ENCODE measurements at regions not wholly inside any gene's neighbourhood (a gene's known extent, or its start where the extent isn't known, plus 50 kb on each side); places are given as distances from the start of the nearest gene placed in this dataset.

DNA sequence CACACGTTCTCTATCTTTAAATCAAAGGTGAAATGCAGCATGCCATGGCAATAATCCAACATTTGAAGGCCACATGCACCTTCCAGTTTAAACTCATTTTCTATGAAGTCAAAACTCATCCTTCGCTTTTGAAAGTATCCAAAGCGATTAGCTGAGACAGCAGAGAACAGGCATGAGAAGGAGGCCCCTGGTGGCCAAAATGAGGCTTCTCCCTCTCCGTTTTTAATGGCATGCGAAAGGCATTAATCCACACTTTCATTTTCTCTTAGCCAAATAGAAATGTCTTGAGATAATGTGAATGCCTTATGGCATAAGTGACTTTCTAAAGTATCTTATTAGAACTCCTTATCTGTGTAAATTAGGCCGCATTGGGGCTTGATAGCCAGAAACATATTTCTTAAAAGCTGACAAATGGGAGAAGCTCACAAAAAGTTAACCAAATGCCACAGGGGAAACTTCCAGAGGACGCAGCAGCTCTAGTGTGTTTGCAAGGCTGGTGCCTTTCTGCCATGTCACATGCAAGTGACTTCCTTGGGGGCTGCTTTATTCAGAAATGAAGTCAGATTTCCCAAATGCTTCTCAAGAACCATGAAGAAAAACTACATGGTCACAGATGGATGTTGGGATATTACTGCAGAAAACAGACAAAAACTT is 1189.6 kb downstream of the SORCS1 start:
- in situ Hi-C loops (cut with HindIII; ENCODE audit: low pct_ligation_motif_present, low pct_unique_long_range_greater_than_20kb, low sequenced_read_pairs): no loop called here
- peak; percentile 49 for DNase-seq

DNA sequence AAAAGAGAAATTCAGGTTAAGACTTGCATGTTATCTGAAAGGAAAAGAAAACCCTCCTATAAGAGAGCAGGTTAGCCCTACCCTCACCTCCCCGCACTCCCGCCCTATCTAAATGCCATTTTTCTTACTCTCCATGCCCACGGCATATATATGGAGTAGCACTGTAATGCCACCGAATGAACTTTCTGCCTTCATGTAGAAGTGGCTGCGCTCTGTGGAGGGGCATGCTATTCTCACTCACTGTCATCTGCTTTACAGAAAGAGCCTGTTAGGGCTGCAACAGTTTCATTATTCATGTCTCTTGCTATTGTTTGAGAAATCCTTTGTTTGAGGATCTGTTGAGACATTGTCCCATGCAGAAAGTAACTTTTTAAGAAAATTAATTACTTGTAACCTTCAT is 1190.6 kb downstream of the SORCS1 start:
- in situ Hi-C loops (cut with HindIII; ENCODE audit: low pct_ligation_motif_present, low pct_unique_long_range_greater_than_20kb, low sequenced_read_pairs): no loop called here
- no peak for DNase-seq

DNA sequence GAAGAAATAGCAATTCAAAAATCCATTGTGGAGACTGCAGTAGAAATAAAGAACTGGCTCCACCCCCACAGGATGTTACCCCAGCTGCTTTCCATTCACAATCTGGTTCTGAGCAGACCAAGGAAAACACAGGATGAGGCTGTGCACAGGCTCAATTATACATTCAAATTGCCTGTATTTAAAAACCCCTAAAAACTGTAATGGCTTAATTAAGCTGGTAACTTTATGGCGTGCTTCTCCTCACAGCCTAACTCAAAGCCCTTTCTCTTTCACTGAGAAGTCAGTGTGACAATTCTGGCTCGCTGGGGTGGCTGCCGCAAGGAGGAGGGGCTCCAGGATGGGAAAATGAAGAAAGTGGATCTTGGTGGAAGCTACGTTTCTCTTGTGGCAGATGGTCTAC is 1191.1 kb downstream of the SORCS1 start:
- DNase-seq: no peak
- in situ Hi-C loops (cut with HindIII; ENCODE audit: low pct_ligation_motif_present, low pct_unique_long_range_greater_than_20kb, low sequenced_read_pairs): no loop called here

DNA sequence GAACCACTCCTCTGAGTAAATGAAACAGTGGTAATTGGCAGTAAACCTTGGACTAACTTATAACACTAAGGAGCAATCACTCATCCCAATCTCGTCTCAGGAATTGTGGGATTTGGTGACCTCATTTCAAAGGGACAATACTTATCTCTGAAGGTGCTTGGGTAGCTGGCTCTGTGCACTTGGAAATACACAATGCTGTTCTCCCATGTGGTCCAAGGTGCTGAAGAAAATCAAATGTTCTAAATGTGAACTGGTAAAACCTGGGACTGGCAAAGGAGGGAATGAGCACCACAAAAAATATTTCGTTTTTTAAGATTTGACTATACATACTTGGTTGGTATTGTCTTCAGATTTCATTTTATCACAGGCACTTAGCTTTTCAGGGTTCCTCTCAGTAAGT is 1193.0 kb downstream of the SORCS1 start:
- no peak for DNase-seq
- in situ Hi-C loops (cut with HindIII; ENCODE audit: low pct_ligation_motif_present, low pct_unique_long_range_greater_than_20kb, low sequenced_read_pairs): no loop called here

DNA sequence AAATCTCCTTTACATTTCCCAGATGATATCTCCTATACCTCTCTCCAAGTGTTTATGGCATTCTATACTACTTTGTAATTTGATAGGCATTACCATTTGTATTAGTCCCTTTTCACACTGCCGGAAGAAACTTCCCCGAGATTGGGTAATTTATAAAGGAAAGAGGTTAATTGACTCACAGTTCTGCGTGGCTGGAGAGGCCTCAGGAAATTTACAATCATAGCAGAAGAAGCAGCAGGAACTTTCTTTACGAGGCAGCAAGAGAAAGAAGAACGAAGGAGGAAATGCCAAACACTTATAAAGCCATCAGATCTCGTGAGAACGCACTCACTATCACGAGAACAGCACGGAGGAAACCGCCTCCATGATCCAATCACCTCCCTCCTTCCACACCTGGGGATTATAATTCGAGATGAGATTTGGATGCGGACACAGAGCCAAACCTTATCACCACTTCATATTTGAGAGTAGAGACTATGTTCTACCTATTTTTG is 1194.6 kb downstream of the SORCS1 start:
- no peak for DNase-seq
- in situ Hi-C loops (cut with HindIII; ENCODE audit: low pct_ligation_motif_present, low pct_unique_long_range_greater_than_20kb, low sequenced_read_pairs): no loop called here

DNA sequence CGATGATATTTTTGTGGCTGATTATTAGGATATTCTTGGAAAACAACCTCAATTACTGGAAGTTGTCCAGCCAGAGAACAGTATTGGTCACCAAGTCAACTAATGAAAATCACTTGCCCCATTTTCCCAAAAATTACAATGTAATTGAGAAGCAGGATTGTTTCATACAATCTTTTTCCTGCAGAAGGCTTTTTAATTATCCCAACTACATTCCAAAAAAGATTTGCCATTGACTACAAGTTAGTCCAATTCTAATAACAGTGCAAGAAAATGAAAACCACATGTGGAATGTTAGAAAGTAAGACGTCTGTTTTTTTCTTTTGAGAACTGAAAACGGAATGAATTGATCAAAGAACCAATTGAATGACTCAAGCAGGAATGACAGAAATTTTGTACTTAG is 1195.8 kb downstream of the SORCS1 start:
- in situ Hi-C loops (cut with HindIII; ENCODE audit: low pct_ligation_motif_present, low pct_unique_long_range_greater_than_20kb, low sequenced_read_pairs): no loop called here

DNA sequence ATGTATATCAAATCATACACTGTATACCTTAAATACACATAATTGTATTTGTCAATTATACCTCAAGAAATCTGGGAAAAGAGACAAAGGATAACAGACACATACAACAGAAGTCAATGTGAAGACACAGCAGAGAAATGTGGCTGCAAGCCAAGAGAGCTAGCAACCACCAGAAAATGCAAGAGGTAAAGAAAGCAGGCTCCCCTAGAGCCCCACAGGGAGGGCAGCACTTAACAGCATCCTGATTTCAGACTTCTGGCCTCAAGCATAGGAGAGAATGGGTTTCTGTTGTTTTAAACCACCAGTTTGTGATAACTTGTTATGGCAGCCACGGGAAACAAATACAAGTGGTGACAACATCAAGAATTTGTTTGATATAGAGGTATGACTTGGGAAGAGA is 1197.2 kb downstream of the SORCS1 start:
- DNase-seq: no peak
- in situ Hi-C loops (cut with HindIII; ENCODE audit: low pct_ligation_motif_present, low pct_unique_long_range_greater_than_20kb, low sequenced_read_pairs): no loop called here

More for the DNA sequence above, 1195.8 kb downstream of the SORCS1 start:
- DNase-seq: no peak

DNA sequence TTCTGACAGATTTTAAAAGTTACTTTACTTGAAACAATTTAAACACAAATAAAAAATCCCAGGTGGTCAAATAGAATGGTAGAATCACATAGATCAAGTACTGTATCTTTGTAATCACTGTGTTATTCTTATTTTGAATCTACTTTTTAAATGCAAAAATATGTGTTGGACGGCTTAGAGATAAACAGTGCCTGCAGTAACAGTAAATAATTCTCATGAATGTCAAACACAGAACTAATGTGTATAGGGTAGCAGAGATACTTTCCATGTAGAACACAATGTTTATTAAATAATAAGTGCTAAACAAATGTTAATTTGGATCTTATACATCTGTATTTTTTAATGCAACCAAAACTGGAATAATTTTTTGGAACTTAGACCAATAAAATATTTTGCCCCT is 1199.4 kb downstream of the SORCS1 start:
- in situ Hi-C loops (cut with HindIII; ENCODE audit: low pct_ligation_motif_present, low pct_unique_long_range_greater_than_20kb, low sequenced_read_pairs): no loop called here
- DNase-seq: no peak

DNA sequence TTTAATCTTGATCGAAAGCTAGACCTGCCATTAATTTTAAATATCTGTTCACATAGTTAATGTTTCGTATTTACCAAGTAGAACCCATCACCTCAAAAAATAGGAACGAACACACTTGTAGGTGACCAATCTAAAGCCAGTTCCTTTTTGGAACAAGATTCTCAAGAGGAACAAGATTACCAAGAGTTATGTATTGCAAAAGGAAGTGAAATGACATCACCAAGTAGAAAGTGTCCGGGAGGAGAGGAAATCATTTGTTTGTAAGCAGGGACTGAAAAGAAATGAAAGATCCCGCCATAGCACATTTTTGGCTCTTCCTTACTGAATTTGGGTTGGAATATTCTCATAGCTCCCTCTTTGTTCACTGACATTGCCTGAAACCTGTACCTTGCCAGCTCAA is 1200.5 kb downstream of the SORCS1 start:
- DNase-seq: no peak
- in situ Hi-C loops (cut with HindIII; ENCODE audit: low pct_ligation_motif_present, low pct_unique_long_range_greater_than_20kb, low sequenced_read_pairs): no loop called here

DNA sequence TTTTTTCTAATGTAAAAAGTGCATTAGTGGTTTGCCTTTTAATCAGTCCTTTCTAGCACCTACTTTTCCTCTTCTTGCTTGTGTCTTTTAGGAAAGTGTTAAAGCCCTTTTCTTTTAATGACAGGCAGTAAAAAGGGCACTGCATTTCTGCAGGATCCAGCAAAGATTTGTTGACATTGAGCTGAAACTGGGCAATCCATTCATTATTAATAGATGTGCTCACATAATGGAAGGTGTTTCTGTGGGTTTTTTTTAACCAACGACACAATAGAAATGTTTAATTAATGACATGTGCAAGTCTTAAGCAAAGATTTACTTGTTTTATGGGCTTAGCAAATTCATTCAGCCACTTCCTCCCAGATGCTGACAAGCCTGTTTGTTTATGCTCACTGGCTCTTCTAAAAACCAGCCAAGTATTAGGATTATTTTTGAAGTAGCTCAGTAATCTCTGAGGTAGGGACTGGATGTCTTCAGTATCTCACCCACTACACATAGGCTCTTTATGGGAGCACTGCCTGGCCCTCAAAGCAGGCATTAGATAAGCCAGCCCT is 1201.1 kb downstream of the SORCS1 start:
- in situ Hi-C loops (cut with HindIII; ENCODE audit: low pct_ligation_motif_present, low pct_unique_long_range_greater_than_20kb, low sequenced_read_pairs): no loop called here
- DNase-seq: no peak

DNA sequence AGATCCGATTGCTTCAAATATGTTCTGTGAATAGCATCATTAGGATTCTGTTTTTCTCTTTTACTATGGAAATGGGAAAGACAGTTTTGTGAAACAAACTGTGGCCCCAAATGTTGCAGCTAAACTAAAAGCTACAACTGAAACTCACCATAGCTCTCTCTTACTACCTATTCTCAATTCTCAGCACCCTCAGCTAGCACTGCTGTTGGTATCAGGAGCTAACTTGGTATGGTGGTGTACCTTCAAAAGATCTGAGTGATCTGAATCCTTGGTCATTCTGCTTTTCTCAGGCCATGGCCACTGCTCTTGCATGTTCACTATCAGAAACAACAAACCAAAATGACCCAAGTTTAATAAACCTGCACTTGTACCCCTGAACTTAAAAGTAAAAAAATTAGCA is 1208.0 kb downstream of the SORCS1 start:
- DNase-seq: no peak
- in situ Hi-C loops (cut with HindIII; ENCODE audit: low pct_ligation_motif_present, low pct_unique_long_range_greater_than_20kb, low sequenced_read_pairs): no loop called here

DNA sequence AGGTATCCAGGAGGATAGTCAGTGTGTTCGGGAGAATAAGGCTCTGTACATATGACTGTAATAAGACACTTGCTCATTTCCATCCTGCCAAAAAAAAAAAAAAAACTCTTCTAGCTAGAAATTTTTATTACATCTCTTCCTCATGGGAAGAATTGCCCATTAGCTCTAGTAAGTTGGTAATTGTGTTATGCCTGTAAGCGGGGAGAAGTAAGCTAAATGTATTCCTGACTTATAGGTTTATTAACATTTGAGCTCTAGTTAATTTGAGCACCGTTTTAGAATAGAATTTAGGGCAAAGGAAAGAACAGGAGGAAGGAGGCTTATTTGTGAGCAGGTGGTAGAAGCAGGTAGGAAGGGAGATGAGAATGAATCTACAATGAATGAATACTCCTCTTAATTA is 1210.6 kb downstream of the SORCS1 start:
- in situ Hi-C loops (cut with HindIII; ENCODE audit: low pct_ligation_motif_present, low pct_unique_long_range_greater_than_20kb, low sequenced_read_pairs): no loop called here
- DNase-seq: no peak

DNA sequence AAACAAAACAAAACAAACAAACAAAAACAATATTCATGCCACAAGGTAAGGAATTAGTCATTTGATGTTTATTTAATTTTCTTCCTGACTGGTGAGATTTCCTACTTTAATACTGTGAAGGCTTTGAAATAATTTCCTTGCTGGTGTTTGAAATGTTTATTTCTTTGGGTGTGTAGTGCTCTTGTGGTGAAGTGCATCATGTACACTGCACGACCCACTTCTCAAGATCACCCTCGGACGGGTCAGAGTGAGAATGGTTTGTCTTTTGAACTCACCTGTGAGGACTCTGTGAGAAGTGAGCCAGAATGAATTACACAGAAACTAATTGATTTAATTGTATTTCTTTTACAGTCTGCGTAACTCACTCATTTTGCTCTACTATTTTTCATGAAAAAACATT is 1211.5 kb downstream of the SORCS1 start:
- DNase-seq: no peak
- in situ Hi-C loops (cut with HindIII; ENCODE audit: low pct_ligation_motif_present, low pct_unique_long_range_greater_than_20kb, low sequenced_read_pairs): no loop called here

DNA sequence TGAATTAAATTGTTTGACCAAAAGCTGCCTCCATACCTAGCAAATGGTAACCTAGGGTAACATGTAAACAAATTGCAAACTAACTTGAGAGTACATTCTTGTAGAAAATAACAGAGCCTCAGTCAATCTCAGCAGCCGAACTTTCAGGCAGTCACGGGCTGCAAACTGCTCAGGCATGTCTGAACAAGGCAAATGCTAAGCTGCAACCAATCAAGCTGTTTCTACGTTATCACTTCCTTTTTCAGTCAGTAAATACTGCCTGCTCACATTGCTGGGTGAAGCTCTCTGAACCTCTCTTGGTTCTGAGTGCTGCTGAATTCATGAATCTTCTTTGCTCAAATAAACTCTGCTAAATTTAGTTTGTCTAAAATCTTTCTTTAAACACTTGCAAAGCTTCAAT is 1212.4 kb downstream of the SORCS1 start:
- in situ Hi-C loops (cut with HindIII; ENCODE audit: low pct_ligation_motif_present, low pct_unique_long_range_greater_than_20kb, low sequenced_read_pairs): no loop called here
- DNase-seq: peak; percentile 34

DNA sequence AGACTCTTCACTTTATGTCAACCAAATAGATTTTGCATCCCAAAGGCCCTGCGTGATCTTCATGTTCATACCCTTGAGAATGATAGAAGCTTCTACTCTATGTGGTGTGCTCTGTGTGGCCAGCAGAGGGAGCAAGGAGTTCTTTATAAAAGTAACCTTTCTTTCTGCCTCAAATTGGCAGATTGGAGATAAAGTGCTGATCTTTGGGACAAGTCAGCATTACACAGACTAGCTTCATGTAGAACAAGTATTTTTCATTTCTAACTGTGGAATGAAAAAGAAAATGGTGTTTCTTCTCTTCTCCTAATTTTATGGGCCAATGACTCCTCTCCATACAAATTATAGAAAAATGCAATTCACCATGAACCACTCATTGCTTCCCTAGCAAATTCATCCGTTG is 1214.1 kb downstream of the SORCS1 start:
- DNase-seq: peak; percentile 63
- in situ Hi-C loops (cut with HindIII; ENCODE audit: low pct_ligation_motif_present, low pct_unique_long_range_greater_than_20kb, low sequenced_read_pairs): no loop called here

DNA sequence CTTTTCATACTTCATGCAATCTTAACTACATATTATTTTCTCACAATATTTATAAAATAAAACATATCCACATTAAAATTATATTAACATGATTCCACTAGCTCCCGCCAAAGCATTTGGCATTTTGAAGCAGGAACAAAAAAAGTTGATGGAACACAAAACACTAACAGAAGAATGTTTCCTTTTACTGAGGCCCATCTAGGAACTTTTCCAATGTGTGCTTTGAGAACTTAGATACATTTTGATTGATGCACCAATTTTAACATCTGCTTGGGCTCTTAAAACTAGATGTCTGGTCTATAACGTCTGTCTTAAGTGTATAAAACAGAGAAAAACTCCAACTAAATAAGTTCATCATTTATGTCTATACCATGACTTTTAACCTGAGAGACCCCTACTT is 1214.8 kb downstream of the SORCS1 start:
- DNase-seq: no peak
- in situ Hi-C loops (cut with HindIII; ENCODE audit: low pct_ligation_motif_present, low pct_unique_long_range_greater_than_20kb, low sequenced_read_pairs): no loop called here

DNA sequence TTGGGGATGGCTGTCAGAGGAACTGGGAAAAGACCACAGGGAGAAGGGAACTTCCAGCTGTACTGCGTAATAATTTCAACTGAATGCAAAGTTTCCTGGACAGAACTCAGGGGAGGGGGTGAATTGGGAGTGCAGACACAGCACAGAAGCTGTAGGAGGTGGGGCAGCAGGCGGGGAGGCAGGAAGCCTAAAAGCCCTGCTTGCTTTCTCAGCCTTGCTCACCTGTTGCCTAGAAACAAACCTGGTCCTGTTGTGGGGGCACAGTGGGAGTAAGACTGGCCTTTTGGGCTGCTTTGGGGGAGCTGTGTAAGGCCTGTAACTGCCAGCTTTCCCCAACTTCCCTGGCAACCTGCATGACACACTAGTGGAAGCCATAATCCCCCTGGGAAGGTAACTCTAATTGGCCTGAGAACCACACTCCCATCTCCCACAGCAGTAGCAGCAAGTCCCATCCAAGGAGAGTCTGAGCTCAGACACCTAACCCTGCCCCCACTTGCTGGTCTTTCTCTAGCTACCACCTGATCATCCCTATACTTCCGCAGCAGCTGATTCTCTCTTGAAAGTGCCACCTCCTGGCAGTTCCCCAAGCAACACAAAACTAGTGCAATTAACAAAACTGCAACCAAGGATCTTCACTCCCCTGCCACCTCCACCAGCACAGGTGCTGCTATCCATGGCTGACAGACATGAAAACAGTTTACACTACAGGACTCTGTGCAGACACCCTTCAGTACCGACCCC is 1239.3 kb downstream of the SORCS1 start:
- no peak for DNase-seq
- in situ Hi-C loops (cut with HindIII; ENCODE audit: low pct_ligation_motif_present, low pct_unique_long_range_greater_than_20kb, low sequenced_read_pairs): no loop called here

DNA sequence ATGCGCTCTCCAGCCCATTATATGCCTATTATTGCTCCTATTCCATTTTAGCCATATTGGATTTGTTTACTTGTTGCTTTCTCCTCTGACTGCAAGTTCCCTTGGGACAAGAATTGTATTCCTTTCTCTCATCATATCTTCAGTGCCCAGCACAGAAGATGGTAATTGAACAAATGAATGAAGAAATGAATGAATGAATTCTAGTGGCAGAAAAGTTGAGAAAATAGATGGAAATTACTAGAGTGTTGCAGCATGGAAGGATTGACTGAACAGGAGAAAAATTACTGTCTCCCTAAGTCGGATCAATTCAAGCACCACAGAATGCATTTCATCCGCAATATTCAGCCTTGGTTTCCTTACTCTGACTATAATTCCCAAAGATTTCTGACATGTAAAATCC is 1243.2 kb downstream of the SORCS1 start:
- in situ Hi-C loops (cut with HindIII; ENCODE audit: low pct_ligation_motif_present, low pct_unique_long_range_greater_than_20kb, low sequenced_read_pairs): no loop called here
- no peak for DNase-seq

DNA sequence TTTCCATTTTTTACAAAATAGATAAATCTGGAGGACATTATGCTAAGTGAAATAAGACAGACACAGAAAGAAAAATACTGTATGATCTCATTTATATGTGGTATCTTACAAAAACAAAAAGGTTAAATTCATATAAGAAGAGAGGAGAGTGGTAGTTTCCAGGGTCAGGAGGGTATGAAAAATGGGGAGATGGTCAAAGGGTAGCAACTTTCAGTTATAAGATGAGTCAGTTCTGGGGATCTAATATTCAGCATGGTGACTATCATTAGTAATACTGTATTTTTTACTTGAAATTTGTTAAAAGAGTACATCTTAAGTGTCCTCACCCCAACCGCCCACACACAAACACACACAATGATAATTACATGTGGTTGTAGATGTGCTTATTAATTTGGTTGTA is 1250.1 kb downstream of the SORCS1 start:
- in situ Hi-C loops (cut with HindIII; ENCODE audit: low pct_ligation_motif_present, low pct_unique_long_range_greater_than_20kb, low sequenced_read_pairs): no loop called here

DNA sequence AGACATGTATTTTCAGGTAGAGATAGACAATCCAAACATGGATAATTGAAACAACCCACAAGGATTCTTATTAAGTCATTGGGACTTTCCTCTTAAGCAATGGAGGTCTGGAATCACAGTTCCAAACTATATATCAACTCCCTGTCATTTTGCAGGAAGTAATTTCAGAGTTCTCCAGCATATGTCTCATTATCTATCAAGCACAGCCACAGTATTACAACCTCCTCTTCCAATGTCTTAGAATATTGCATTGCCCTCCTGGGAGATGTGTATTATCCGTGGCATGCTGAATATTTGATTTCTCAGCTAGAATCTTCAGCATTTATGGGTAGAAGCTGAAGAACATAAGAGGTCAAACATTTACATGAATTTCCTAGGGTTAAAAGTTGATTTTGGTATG is 1255.8 kb downstream of the SORCS1 start:
- in situ Hi-C loops (cut with HindIII; ENCODE audit: low pct_ligation_motif_present, low pct_unique_long_range_greater_than_20kb, low sequenced_read_pairs): no loop called here
- no peak for DNase-seq

More for the DNA sequence above, 1250.1 kb downstream of the SORCS1 start:
- no peak for DNase-seq

Data from ACHN (cell line).